RWPE2 (cell line): ENCODE measurements at regions not wholly inside any gene's neighbourhood (a gene's known extent, or its start where the extent isn't known, plus 50 kb on each side); places are given as distances from the start of the nearest gene placed in this dataset.

ENCODE experiments used
- ATAC-seq: fragments of 200-7000 bp; cut with Tn5 transposase; 3 replicates; pipeline ENCODE4 v1.9.1; 2021; ENCODE audit warnings: low read depth
- DNase-seq: peaks from one replicate; pipeline ENCODE4 v3.0.0-alpha.2; 2020; ENCODE audit warnings: low spot score
- H3K27ac ChIP-seq: fragments of 450-650 bp; 2 replicates; pipeline ENCODE4 v1.5.1; 2017; ENCODE audit warnings: mild to moderate bottlenecking; ENCODE audit not compliant: poor library complexity, severe bottlenecking
- H3K27me3 ChIP-seq: fragments of 250-450 bp; sonication (Bioruptor Pico); 2 replicates; pipeline ENCODE4 v1.5.1; 2021; ENCODE audit warnings: mild to moderate bottlenecking, moderate library complexity; ENCODE audit not compliant: insufficient read depth, poor library complexity, severe bottlenecking
- H3K36me3 ChIP-seq: fragments of 250-450 bp; sonication (Bioruptor Pico); 2 replicates; pipeline ENCODE4 v1.5.1; 2020; ENCODE audit warnings: low read depth, mild to moderate bottlenecking, moderate library complexity
- H3K4me1 ChIP-seq: fragments of 250-450 bp; sonication (Bioruptor Pico); 2 replicates; pipeline ENCODE4 v1.5.1; 2021; ENCODE audit warnings: mild to moderate bottlenecking, moderate library complexity; ENCODE audit not compliant: insufficient read depth, poor library complexity, severe bottlenecking
- H3K4me3 ChIP-seq: fragments of 250-450 bp; sonication (Bioruptor Pico); 2 replicates; pipeline ENCODE4 v1.5.1; 2021; ENCODE audit warnings: mild to moderate bottlenecking, moderate library complexity; ENCODE audit not compliant: severe bottlenecking
- H3K9me3 ChIP-seq: fragments of 250-450 bp; sonication (Bioruptor Pico); 2 replicates; pipeline ENCODE4 v1.5.1; 2021; ENCODE audit warnings: mild to moderate bottlenecking, moderate library complexity; ENCODE audit not compliant: severe bottlenecking
- TF ChIP-seq, protein P1 (sequence below): fragments of 450-650 bp; IDR thresholded peaks from one replicate; pipeline ENCODE4 v1.5.1; 2017; ENCODE audit warnings: mild to moderate bottlenecking, moderate library complexity; ENCODE audit not compliant: poor library complexity, severe bottlenecking

- Histone ChIP-seq H3K27ac (no peak overlapping the region), H3K4me1 (peaks cover 14% of the 10 kb centered on the region), H3K27me3 (peaks cover 11% of the 10 kb centered on the region), H3K9me3 (no peaks in the 10 kb centered on the region), H3K36me3 (no peaks in the 10 kb centered on the region), H3K4me3 (no peak overlapping the region)
- TF ChIP-seq, protein P1, sequence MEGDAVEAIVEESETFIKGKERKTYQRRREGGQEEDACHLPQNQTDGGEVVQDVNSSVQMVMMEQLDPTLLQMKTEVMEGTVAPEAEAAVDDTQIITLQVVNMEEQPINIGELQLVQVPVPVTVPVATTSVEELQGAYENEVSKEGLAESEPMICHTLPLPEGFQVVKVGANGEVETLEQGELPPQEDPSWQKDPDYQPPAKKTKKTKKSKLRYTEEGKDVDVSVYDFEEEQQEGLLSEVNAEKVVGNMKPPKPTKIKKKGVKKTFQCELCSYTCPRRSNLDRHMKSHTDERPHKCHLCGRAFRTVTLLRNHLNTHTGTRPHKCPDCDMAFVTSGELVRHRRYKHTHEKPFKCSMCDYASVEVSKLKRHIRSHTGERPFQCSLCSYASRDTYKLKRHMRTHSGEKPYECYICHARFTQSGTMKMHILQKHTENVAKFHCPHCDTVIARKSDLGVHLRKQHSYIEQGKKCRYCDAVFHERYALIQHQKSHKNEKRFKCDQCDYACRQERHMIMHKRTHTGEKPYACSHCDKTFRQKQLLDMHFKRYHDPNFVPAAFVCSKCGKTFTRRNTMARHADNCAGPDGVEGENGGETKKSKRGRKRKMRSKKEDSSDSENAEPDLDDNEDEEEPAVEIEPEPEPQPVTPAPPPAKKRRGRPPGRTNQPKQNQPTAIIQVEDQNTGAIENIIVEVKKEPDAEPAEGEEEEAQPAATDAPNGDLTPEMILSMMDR = no peak
- ATAC-seq = no peak
- DNase-seq = peak; percentile 61
Observed at GRCh38 chr20:61129311-61129710, 122.8 kb upstream of the CDH4 start.

DNA sequence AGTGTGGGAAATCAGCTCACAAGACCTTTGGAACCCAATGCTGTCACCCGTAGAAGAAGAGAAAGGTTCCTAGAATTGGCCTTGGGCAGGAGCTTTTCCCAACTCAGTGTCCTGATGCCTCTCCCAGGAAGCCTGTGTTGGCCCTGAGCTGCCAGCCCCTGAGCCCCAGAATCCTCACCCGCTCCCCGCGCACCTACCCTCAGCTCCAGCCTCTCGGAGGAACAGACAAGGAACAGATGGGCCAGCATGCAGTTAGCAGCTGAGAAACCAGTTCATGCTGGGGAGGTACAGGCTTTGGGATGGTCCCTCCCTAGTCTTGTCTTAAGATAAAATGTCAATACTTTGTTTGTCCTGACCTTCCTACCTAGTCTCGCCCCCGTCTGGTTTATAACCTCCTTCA, 121.9 kb upstream of the CDH4 start:
- Histone ChIP-seq H3K4me1 (peaks cover 14% of the 10 kb centered on the region), H3K27me3 (peaks cover 19% of the 10 kb centered on the region), H3K9me3 (no peaks in the 10 kb centered on the region), H3K4me3 (no peak overlapping the region), H3K36me3 (no peaks in the 10 kb centered on the region), H3K27ac (no peak overlapping the region)
- TF ChIP-seq, protein P1 = no peak
- no peak for ATAC-seq
- DNase-seq = peak; percentile 68

GRCh38 chr20:61131944-61132343, 120.1 kb upstream of the CDH4 start:
- Histone ChIP-seq H3K4me3 (no peak overlapping the region), H3K27me3 (peaks cover 36% of the 10 kb centered on the region), H3K4me1 (peaks cover 13% of the 10 kb centered on the region), H3K27ac (no peak overlapping the region), H3K36me3 (no peaks in the 10 kb centered on the region), H3K9me3 (no peaks in the 10 kb centered on the region)
- peak; percentile 59 for DNase-seq
- TF ChIP-seq, protein P1 = no peak
- no peak for ATAC-seq

DNA sequence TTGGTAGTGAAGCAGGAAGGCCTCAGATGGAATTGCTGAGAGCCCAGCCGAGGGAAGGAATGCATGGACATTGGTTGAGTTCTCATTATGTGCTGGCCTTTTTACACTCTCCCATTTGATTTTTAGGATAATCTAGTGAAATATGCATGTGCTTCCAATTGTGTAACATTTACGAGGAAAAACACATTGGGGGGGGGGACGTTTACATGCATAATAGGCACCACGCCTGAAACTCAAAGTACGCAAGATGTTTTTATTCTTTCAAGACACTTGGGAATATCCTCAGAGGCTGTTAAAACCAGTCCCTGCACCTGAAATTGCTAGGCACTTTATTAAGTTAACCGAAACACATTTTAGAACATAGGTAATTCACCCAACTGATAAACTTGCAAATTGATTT, 118.5 kb upstream of the CDH4 start:
- ATAC-seq (no peak), DNase-seq (no peak)
- no peaks in the 10 kb centered on the region for H3K9me3 ChIP-seq
- no peak overlapping the region for H3K4me3 ChIP-seq
- TF ChIP-seq, protein P1 = no peak
- H3K27ac ChIP-seq = no peak overlapping the region
- H3K27me3 ChIP-seq = peaks cover 46% of the 10 kb centered on the region
- H3K36me3 ChIP-seq = no peaks in the 10 kb centered on the region
- no peaks in the 10 kb centered on the region for H3K4me1 ChIP-seq

DNA sequence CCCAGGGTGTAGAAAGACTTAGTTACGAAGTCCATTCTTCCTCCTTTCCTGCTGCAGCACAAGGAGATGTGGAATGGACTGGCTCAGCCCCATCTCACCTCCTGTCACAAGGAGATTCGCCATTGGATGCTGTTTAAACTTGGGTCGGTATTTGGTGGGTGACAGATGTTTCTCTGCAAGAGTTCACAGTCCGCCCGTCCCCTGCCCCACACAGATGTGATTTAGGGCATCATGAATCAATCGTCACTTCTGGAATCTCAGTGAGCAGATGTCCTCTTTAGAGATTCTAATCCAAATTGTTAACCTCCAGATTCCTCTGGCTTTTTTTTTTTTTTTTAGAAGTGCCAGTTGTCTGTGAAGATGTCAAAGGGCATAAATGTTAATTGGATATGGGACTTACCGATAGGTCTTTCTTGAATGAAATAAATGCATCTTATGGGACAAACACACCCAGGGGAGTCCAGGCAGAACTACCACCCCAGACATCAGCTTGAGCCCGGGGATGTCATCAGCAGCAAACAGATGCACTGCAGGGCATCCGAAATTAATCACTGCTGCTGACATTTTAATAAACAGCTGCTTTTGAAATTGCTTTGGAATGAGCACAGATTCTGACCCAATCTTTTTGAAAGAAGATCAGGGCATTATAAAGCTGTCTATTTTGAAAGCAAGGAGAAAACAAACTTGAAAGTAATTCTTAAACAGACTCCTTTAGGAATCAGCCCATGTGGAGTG, 117.6 kb upstream of the CDH4 start:
- no peak overlapping the region for H3K4me3 ChIP-seq
- no peaks in the 10 kb centered on the region for H3K36me3 ChIP-seq
- TF ChIP-seq, protein P1 = no peak
- H3K4me1 ChIP-seq = no peaks in the 10 kb centered on the region
- DNase-seq (peak; percentile 63), ATAC-seq (no peak)
- H3K27ac ChIP-seq = no peak overlapping the region
- H3K27me3 ChIP-seq = peaks cover 54% of the 10 kb centered on the region
- no peaks in the 10 kb centered on the region for H3K9me3 ChIP-seq
